AG04449 (cell line): ENCODE measurements at regions not wholly inside any gene's neighbourhood (a gene's known extent, or its start where the extent isn't known, plus 50 kb on each side); places are given as distances from the start of the nearest gene placed in this dataset.

ENCODE experiments used
- CTCF ChIA-PET: fragments of 350-600 bp; formaldehyde crosslinking; extraction: SDS; loops from one replicate; lab custom pipeline; 2021; ENCODE audit warnings: antibody characterized with exemption; lab: Yijun Ruan, JAX
- POLR2A ChIA-PET: fragments of 400-600, 350-600 bp; formaldehyde crosslinking; extraction: SDS; loops from one replicate; lab custom pipeline; 2020; ENCODE audit warnings: antibody characterized with exemption, inconsistent platforms; lab: Yijun Ruan, JAX
- DNase-seq: peaks from one replicate; pipeline ENCODE4 v3.0.0-alpha.2; 2010; ENCODE audit warnings: low read depth, low spot score
- H3K4me3 ChIP-seq: 2 replicates; pipeline ENCODE4 v1.5.1; 2011; ENCODE audit warnings: low read depth, mild to moderate bottlenecking, control low read depth, low read length
- TF ChIP-seq, protein P1 (sequence below): IDR thresholded peaks from one replicate; pipeline ENCODE4 v1.5.1; 2011; ENCODE audit warnings: mild to moderate bottlenecking, moderate library complexity, low read length, control low read depth, inconsistent platforms; ENCODE audit not compliant: insufficient read depth; ENCODE audit errors: missing control alignments

GRCh38 chr1:90391126-90391525 is 326.0 kb downstream of the BARHL2 start:
- ChIA-PET CTCF (no interaction called here), POLR2A (no interaction called here)
- no peak overlapping the region for H3K4me3 ChIP-seq
- DNase-seq: no peak
- TF ChIP-seq, protein P1, sequence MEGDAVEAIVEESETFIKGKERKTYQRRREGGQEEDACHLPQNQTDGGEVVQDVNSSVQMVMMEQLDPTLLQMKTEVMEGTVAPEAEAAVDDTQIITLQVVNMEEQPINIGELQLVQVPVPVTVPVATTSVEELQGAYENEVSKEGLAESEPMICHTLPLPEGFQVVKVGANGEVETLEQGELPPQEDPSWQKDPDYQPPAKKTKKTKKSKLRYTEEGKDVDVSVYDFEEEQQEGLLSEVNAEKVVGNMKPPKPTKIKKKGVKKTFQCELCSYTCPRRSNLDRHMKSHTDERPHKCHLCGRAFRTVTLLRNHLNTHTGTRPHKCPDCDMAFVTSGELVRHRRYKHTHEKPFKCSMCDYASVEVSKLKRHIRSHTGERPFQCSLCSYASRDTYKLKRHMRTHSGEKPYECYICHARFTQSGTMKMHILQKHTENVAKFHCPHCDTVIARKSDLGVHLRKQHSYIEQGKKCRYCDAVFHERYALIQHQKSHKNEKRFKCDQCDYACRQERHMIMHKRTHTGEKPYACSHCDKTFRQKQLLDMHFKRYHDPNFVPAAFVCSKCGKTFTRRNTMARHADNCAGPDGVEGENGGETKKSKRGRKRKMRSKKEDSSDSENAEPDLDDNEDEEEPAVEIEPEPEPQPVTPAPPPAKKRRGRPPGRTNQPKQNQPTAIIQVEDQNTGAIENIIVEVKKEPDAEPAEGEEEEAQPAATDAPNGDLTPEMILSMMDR: no peak

DNA sequence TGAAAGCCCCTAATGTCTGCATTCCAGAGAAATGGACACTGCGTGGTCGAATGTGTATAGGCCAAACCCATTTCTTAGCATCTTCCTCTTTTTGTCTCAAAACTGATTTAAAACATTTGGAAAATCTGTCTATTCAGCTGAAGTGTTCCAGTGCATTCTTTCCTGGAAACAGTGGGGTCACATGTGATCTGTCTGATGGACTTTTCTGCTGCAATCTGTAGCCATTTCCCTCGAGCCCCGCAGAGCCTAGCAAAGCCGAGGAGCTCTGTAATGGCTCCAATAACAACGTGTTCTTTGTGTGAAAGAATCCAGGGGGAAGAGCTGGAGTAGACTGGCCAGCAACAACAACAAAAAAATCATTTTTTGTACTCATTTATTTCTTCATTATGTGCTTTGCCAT is 329.3 kb downstream of the BARHL2 start:
- CTCF ChIA-PET: interaction anchor here (1.4 kb wide), 1 partner anchor 11 kb away, joined by 4 read pairs; no protein-coding TSS in a partner anchor
- POLR2A ChIA-PET: no interaction called here
- DNase-seq: no peak
- no peak overlapping the region for H3K4me3 ChIP-seq
- TF ChIP-seq, protein P1: no peak

- DNase-seq: no peak
- ChIA-PET POLR2A (no interaction called here), CTCF (interaction anchor here (1.4 kb wide), 1 partner anchor 10 kb away, joined by 4 read pairs; no protein-coding TSS in a partner anchor)
These were observed 330.0 kb downstream of the BARHL2 start for GRCh38 chr1:90386899-90387720.

GRCh38 chr1:90384193-90384592 is 332.9 kb downstream of the BARHL2 start:
- CTCF ChIA-PET: no interaction called here
- no peak for DNase-seq
- TF ChIP-seq, protein P1: no peak
- POLR2A ChIA-PET: no interaction called here
- no peak overlapping the region for H3K4me3 ChIP-seq

More at GRCh38 chr1:90386899-90387720, 330.0 kb downstream of the BARHL2 start:
- TF ChIP-seq, protein P1: no peak
- no peak overlapping the region for H3K4me3 ChIP-seq

DNA sequence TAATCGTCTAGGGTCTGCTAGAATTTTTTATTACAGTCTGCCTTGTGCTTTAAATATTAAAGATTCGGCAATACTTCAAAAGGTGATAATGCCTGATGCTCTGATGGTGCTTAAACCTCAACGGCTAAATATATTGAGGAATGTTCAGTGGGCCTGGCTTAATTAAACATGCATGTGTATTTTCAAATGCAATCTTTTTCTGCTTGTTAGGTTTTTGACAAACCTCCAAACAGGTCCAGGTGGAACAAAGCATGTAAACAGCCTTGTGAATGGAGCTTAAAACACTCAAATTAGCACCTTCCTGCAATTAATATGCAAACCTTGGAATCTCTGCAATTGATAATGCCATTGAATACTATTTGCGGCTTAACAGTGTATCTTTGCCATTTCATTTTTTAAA is 334.9 kb downstream of the BARHL2 start:
- no peak for DNase-seq
- H3K4me3 ChIP-seq: no peak overlapping the region
- TF ChIP-seq, protein P1: no peak
- POLR2A ChIA-PET: no interaction called here
- CTCF ChIA-PET: no interaction called here

- POLR2A ChIA-PET: no interaction called here
- TF ChIP-seq, protein P1: no peak
- CTCF ChIA-PET: no interaction called here
- no peak for DNase-seq
- H3K4me3 ChIP-seq: no peak overlapping the region
These were observed 335.5 kb downstream of the BARHL2 start for GRCh38 chr1:90381598-90381997.
